ENCODE measurements at regions not wholly inside any gene's neighbourhood (a gene's known extent, or its start where the extent isn't known, plus 50 kb on each side); places are given as distances from the start of the nearest gene placed in this dataset.

GRCh38 chr6:137320271-137320670 is 101.1 kb upstream of the IFNGR1 start:
- DNase-seq (ENCODE audit: low read depth in 1 of 2, low spot score in 1 of 2) (no peak), ATAC-seq (no peak), FAIRE-seq (no peak)
- Histone ChIP-seq H3K27ac (no peak overlapping the region), H3K9me3 (no peaks in the 10 kb centered on the region), H3K4me2 (no peak overlapping the region), H3K4me1 (peaks cover under 1% of the 10 kb centered on the region; the same call in 1 of the 3 replicates), H3K4me3 (no peak overlapping the region)
- WGBS (ENCODE audit: missing lambda C conversion rate) = 83% methylated on average over 9 of the region's 9 CpGs
- POLR2A ChIA-PET = no interaction called here
- CTCF ChIA-PET = interaction anchor here (1.0 to 1.2 kb wide), 2 partner anchors 12 to 244 kb away, joined by 3 read pairs; no protein-coding TSS in a partner anchor
- TF ChIP-seq CEBPB (IDR thresholded peaks at IDR 0.05) = no peak
- TF ChIP-seq REST (IDR thresholded peaks at IDR 0.05) = no peak
- TF ChIP-seq RAD21 (conservative IDR thresholded peaks at IDR 0.05 in 1 of 2, IDR thresholded peaks at IDR 0.05 in 1 of 2) = no peak
- TF ChIP-seq RCOR1 (IDR thresholded peaks at IDR 0.05; ENCODE audit: low read depth, low read length) = no peak
- TF ChIP-seq NR3C1 (IDR thresholded peaks at IDR 0.05) = no peak
- no peak for TF ChIP-seq NFE2L2 (conservative IDR thresholded peaks at IDR 0.05; ENCODE audit: low read length)
- no peak for TF ChIP-seq MAX (IDR thresholded peaks at IDR 0.05)
- no peak for TF ChIP-seq PBX3 (IDR thresholded peaks at IDR 0.05)
- TF ChIP-seq TFCP2L1 (CRISPR knock-in tag; IDR thresholded peaks at IDR 0.05) = no peak

- Histone ChIP-seq H3K9me3 (no peaks in the 10 kb centered on the region), H3K4me3 (no peak overlapping the region), H3K4me2 (no peak overlapping the region), H3K4me1 (peaks cover 16% of the 10 kb centered on the region), H3K27ac (no peak overlapping the region)
- DNase-seq (ENCODE audit: low read depth in 1 of 2, low spot score in 1 of 2) = no peak
- ATAC-seq = no peak
- TF ChIP-seq RARB (CRISPR knock-in tag; IDR thresholded peaks at IDR 0.05) = no peak
- TF ChIP-seq HOXB5 (CRISPR knock-in tag; IDR thresholded peaks at IDR 0.05) = no peak
- TF ChIP-seq MAZ (IDR thresholded peaks at IDR 0.05; ENCODE audit: borderline replicate concordance, low read depth, low read length) = no peak
- no peak for TF ChIP-seq HOXB13 (CRISPR knock-in tag; IDR thresholded peaks at IDR 0.05; ENCODE audit: low read depth)
- TF ChIP-seq BCL3 (IDR thresholded peaks at IDR 0.05) = no peak
- TF ChIP-seq USF2 (IDR thresholded peaks at IDR 0.05) = no peak
- no peak for TF ChIP-seq NFE2L2 (conservative IDR thresholded peaks at IDR 0.05; ENCODE audit: low read length)
- no peak for TF ChIP-seq JUNB (IDR thresholded peaks at IDR 0.05)
- no peak for TF ChIP-seq HEYL (CRISPR knock-in tag; IDR thresholded peaks at IDR 0.05)
- no peak for TF ChIP-seq PBX3 (IDR thresholded peaks at IDR 0.05)
- no peak for TF ChIP-seq KDM5A (IDR thresholded peaks at IDR 0.05)
- TF ChIP-seq MYC (IDR thresholded peaks at IDR 0.05; ENCODE audit: borderline replicate concordance, low read length) = no peak
- no peak for TF ChIP-seq KDM1A (IDR thresholded peaks at IDR 0.05; ENCODE audit: low read depth)
- no peak for TF ChIP-seq REST (IDR thresholded peaks at IDR 0.05)
- TF ChIP-seq HDAC2 (IDR thresholded peaks at IDR 0.05) = no peak
- TF ChIP-seq E2F6 (IDR thresholded peaks at IDR 0.05; ENCODE audit: borderline replicate concordance, low read depth) = no peak
- ChIA-PET POLR2A (no interaction called here), CTCF (no interaction called here)
- no peak for FAIRE-seq
These were observed 97.4 kb upstream of the IFNGR1 start for GRCh38 chr6:137316626-137317025.
